PC-9 (cell line): ENCODE measurements at regions not wholly inside any gene's neighbourhood (a gene's known extent, or its start where the extent isn't known, plus 50 kb on each side); places are given as distances from the start of the nearest gene placed in this dataset.

Experiments
- BruUV-seq: library from RNA; stranded (reverse); fragments of 400-500 nt; replicated peaks from 2 replicates; lab custom pipeline; 2021; lab: Mats Ljungman, UMichigan
- CTCF ChIA-PET: fragments of 300-600 bp; sonication (Branson Sonifier 250); formaldehyde crosslinking; loops from one replicate; lab custom pipeline; 2022; ENCODE audit warnings: antibody characterized with exemption; lab: Charles Lee
- POLR2A ChIA-PET: fragments of 300-600 bp; sonication (Branson Sonifier 250); formaldehyde crosslinking; loops from one replicate; lab custom pipeline; 2022; ENCODE audit warnings: antibody characterized with exemption; ENCODE audit not compliant: unreplicated experiment; lab: Charles Lee
- DNase-seq, 2 experiments: peaks; one replicate each; pipeline versions ENCODE4 v3.0.0 to v3.0.0-alpha.2; 2015 to 2022; ENCODE audit warnings: mixed read lengths in 1 of 2
- H2AFZ ChIP-seq: fragments of 200-600 bp; sonication (generic); 2 replicates; pipeline ENCODE4 v1.8.1; 2017; ENCODE audit warnings: antibody characterized with exemption
- H3F3A ChIP-seq: fragments of 200-600 bp; sonication (generic); 2 replicates; pipeline ENCODE4 v1.8.1; 2017; ENCODE audit warnings: antibody characterized with exemption, mild to moderate bottlenecking, low read depth; ENCODE audit not compliant: insufficient read depth
- H3K27ac ChIP-seq: fragments of 200-600 bp; sonication (generic); 2 replicates; pipeline ENCODE4 v1.6.1; 2016; ENCODE audit warnings: mixed run types
- H3K27me3 ChIP-seq: fragments of 200-600 bp; sonication (generic); 2 replicates; pipeline ENCODE4 v1.6.1; 2016; ENCODE audit warnings: low read depth, mixed run types; ENCODE audit not compliant: insufficient read depth
- H3K36me3 ChIP-seq: fragments of 200-600 bp; sonication (generic); 2 replicates; pipeline ENCODE4 v1.6.1; 2016; ENCODE audit warnings: low read depth, mixed run types
- H3K4me1 ChIP-seq: fragments of 200-600 bp; sonication (generic); replicated peaks from 2 replicates; pipeline ENCODE4 v1.6.1; 2016; ENCODE audit warnings: mixed run types; ENCODE audit not compliant: insufficient read depth
- H3K4me2 ChIP-seq: fragments of 200-600 bp; sonication (generic); 2 replicates; pipeline ENCODE4 v1.6.1; 2017; ENCODE audit warnings: mixed run types
- H3K4me3 ChIP-seq: fragments of 200-600 bp; sonication (generic); 2 replicates; pipeline ENCODE4 v1.6.1; 2016; ENCODE audit warnings: mixed run types
- H3K79me2 ChIP-seq: fragments of 200-600 bp; sonication (generic); 2 replicates; pipeline ENCODE4 v1.6.1; 2017; ENCODE audit warnings: low read depth, mixed run types
- H3K9me2 ChIP-seq: fragments of 200-600 bp; sonication (generic); 2 replicates; pipeline ENCODE4 v1.8.1; 2017; ENCODE audit warnings: mild to moderate bottlenecking; ENCODE audit not compliant: insufficient read depth
- H3K9me3 ChIP-seq: fragments of 200-600 bp; sonication (generic); 2 replicates; pipeline ENCODE4 v1.8.1; 2016; ENCODE audit warnings: low read depth; ENCODE audit not compliant: insufficient read depth
- H4K20me1 ChIP-seq: fragments of 200-600 bp; sonication (generic); 2 replicates; pipeline ENCODE4 v1.8.1; 2017; ENCODE audit not compliant: insufficient read depth
- EZH2 ChIP-seq: fragments of 200-600 bp; sonication (generic); IDR thresholded peaks from 2 replicates; pipeline ENCODE4 v1.8.0; 2017; ENCODE audit warnings: antibody characterized with exemption, low read depth
- intact Hi-C: fragments of 100-400 bp; cut with micrococcal nuclease; formaldehyde crosslinking; loops from one replicate; pipeline ENCODE4 v1.10.0; 2022; ENCODE audit not compliant: unreplicated experiment
- TF ChIP-seq, protein P1 (sequence below): fragments of 200-600 bp; sonication (generic); conservative IDR thresholded peaks from 2 replicates; pipeline ENCODE4 v1.6.1; 2017; ENCODE audit warnings: mixed run types, antibody characterized with exemption, mild to moderate bottlenecking, moderate library complexity

DNA sequence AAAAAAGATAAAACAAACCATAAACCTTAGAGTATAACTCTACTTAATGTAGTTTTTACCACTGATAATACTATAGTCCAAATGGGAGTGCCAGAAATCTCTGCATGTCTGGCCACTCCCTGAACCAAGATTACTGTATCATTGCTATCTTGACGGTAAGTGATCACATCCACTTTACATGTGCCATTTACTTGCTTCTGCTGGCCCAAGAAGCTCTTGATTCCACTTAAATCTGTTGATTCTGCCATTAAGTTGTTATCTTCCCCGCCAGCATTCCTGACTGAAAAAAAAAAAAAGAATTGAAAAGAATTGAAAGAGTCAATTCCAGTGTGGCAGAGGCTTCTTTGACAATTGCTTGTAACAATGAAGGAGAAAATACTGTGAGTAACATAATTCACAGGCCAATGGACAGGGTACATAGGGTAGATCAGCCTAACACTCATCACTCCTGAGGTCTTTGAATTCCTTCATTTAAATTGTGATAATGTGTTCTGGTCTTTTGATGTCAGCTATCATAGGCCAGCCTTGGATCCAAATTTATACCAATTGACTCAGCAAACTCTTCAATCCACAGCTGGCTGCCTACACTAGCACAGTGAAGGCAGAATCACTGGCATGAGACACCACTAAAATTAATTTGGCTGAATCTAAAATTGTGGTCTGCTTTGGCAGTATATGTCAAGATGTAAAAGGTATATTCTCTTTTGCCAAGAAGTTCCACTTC lies 665.2 kb upstream of the FLRT2 start:
- Histone ChIP-seq H3K4me2 (no peak overlapping the region), H4K20me1 (no peaks in the 10 kb centered on the region), H3K9me2 (no peaks in the 10 kb centered on the region), H3F3A (no peaks in the 10 kb centered on the region), H3K4me3 (no peak overlapping the region), H3K79me2 (no peaks in the 10 kb centered on the region), H3K27ac (no peak overlapping the region), H3K4me1 (no peaks in the 10 kb centered on the region), H3K9me3 (no peaks in the 10 kb centered on the region), H3K27me3 (no peaks in the 10 kb centered on the region), H2AFZ (no peak overlapping the region), H3K36me3 (no peaks in the 10 kb centered on the region)
- TF ChIP-seq EZH2: no peak
- TF ChIP-seq, protein P1, sequence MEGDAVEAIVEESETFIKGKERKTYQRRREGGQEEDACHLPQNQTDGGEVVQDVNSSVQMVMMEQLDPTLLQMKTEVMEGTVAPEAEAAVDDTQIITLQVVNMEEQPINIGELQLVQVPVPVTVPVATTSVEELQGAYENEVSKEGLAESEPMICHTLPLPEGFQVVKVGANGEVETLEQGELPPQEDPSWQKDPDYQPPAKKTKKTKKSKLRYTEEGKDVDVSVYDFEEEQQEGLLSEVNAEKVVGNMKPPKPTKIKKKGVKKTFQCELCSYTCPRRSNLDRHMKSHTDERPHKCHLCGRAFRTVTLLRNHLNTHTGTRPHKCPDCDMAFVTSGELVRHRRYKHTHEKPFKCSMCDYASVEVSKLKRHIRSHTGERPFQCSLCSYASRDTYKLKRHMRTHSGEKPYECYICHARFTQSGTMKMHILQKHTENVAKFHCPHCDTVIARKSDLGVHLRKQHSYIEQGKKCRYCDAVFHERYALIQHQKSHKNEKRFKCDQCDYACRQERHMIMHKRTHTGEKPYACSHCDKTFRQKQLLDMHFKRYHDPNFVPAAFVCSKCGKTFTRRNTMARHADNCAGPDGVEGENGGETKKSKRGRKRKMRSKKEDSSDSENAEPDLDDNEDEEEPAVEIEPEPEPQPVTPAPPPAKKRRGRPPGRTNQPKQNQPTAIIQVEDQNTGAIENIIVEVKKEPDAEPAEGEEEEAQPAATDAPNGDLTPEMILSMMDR: no peak
- ChIA-PET CTCF (no interaction called here), POLR2A (no interaction called here)
- intact Hi-C loops: no loop called here
- no peak for DNase-seq
- no TSS peak for BruUV-seq

DNA sequence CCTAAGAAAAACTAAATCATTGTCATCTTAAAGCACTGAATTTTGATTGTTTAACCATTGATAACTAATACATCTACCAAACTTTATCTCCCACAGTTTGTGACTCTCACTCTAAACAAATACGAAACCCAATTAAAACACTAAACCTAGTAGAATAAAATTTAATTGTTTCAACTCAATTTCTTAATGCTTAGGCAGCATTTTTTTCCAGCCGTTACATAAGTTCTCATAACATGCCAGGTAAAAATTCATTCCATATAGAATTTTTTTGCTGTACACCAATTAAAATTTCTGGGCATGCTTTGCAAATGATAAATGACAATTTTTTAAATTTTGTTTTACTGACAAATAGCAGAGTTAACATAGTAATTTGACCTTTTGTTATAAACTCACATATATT lies 658.2 kb upstream of the FLRT2 start:
- Histone ChIP-seq H3K4me3 (no peak overlapping the region), H3K4me2 (no peak overlapping the region), H4K20me1 (no peaks in the 10 kb centered on the region), H3K27ac (no peak overlapping the region), H3K79me2 (no peaks in the 10 kb centered on the region), H3K27me3 (no peaks in the 10 kb centered on the region), H2AFZ (no peak overlapping the region), H3K36me3 (no peaks in the 10 kb centered on the region), H3F3A (no peaks in the 10 kb centered on the region), H3K4me1 (no peaks in the 10 kb centered on the region), H3K9me3 (no peaks in the 10 kb centered on the region), H3K9me2 (no peaks in the 10 kb centered on the region)
- intact Hi-C loops: no loop called here
- BruUV-seq: no TSS peak
- TF ChIP-seq, protein P1: no peak
- no peak for TF ChIP-seq EZH2
- POLR2A ChIA-PET: no interaction called here
- CTCF ChIA-PET: no interaction called here
- DNase-seq: no peak

DNA sequence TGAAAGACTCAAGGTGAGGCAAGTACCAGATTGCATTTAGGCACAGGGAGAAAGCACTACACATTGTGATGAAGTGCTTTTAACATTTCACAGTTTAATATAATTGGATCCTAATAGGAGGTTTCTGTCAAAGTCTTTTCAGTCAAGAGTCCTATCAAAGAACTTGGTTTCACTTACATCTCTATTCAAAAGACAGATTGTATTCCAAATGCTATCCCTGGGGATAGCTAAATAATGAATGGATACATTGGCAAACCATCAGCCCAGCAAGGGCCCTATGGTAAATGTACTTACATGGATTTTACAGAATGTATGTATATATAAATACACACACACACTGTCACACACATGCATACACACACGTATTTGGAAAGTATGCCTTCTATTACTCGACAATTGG lies 655.5 kb upstream of the FLRT2 start:
- H3K9me3 ChIP-seq: no peaks in the 10 kb centered on the region
- no peaks in the 10 kb centered on the region for H3F3A ChIP-seq
- TF ChIP-seq EZH2: no peak
- TF ChIP-seq, protein P1: no peak
- no peaks in the 10 kb centered on the region for H3K4me1 ChIP-seq
- no TSS peak for BruUV-seq
- H3K9me2 ChIP-seq: no peaks in the 10 kb centered on the region
- ChIA-PET POLR2A (no interaction called here), CTCF (no interaction called here)
- no peak for DNase-seq
- no peak overlapping the region for H3K27ac ChIP-seq
- H3K79me2 ChIP-seq: no peaks in the 10 kb centered on the region
- intact Hi-C loops: no loop called here
- H2AFZ ChIP-seq: no peak overlapping the region
- no peak overlapping the region for H3K4me3 ChIP-seq
- no peaks in the 10 kb centered on the region for H4K20me1 ChIP-seq
- H3K27me3 ChIP-seq: no peaks in the 10 kb centered on the region
- no peak overlapping the region for H3K4me2 ChIP-seq
- H3K36me3 ChIP-seq: no peaks in the 10 kb centered on the region
